K562 (cell line): ENCODE measurements at regions not wholly inside any gene's neighbourhood (a gene's known extent, or its start where the extent isn't known, plus 50 kb on each side); places are given as distances from the start of the nearest gene placed in this dataset.
A peak's percentile ranks its signal among the peaks of the same experiment; 100 is the strongest.

Source experiments
- ATAC-seq: fragments of 200-7000 bp; cut with Tn5 transposase; 3 replicates; pipeline ENCODE4 v1.9.1; 2020; ENCODE audit warnings: moderate library complexity
- BruUV-seq: library from RNA; stranded (reverse); fragments of 400-500 nt; replicated peaks from 2 replicates; lab custom pipeline; 2021; lab: Mats Ljungman, UMichigan
- CTCF ChIA-PET: fragments of 300-600 bp; formaldehyde crosslinking; extraction: SDS; loops from one replicate; lab custom pipeline; 2021; ENCODE audit warnings: low intra/inter-chr PET ratio; lab: Yijun Ruan, JAX
- POLR2A ChIA-PET: fragments of 300-600, 350-650 bp; sonication (Branson Sonifier 250); formaldehyde crosslinking; extraction: SDS; loops from one replicate; lab custom pipeline; 2021; ENCODE audit warnings: antibody characterized with exemption, inconsistent platforms; lab: Yijun Ruan, JAX
- DNase-seq, 4 experiments: peaks; one replicate each; pipeline versions ENCODE4 v3.0.0 to v3.0.0-alpha.2; 2011 to 2018; ENCODE audit warnings: low spot score in 3 of 4, mixed read lengths in 3 of 4; ENCODE audit errors: extremely low read depth in 1 of 4
- FAIRE-seq: peaks from 2 replicates; lab custom pipeline; 2011; peaks lifted over from hg19 to GRCh38; lab: Jason Lieb, UNC
- H2AFZ ChIP-seq: 2 replicates; pipeline ENCODE4 v1.6.0; 2011; ENCODE audit warnings: low read depth, low read length, control low read depth, inconsistent platforms
- H3K27ac ChIP-seq: fragments of 200-600 bp; 3 replicates; pipeline ENCODE4 v1.8.0; 2011; ENCODE audit warnings: low read depth, mild to moderate bottlenecking, control low read depth, inconsistent platforms, low read length, moderate library complexity, mixed read lengths; ENCODE audit errors: extremely low read depth
- H3K27me3 ChIP-seq, 2 experiments: fragments of 300-600 bp in 1 of 2; 2 replicates in 1 of 2; 3 replicates in 1 of 2; pipeline versions ENCODE4 v1.6.0 to v1.8.0; 2011; ENCODE audit warnings: inconsistent platforms in 2 of 2, low read length in 2 of 2, mild to moderate bottlenecking in 1 of 2, mixed read lengths in 1 of 2, moderate library complexity in 1 of 2; ENCODE audit not compliant: control insufficient read depth in 2 of 2, insufficient read depth in 2 of 2
- H3K36me3 ChIP-seq: fragments of 300-600 bp; 3 replicates; pipeline ENCODE4 v1.8.0; 2011; ENCODE audit warnings: mild to moderate bottlenecking, low read length, inconsistent platforms; ENCODE audit not compliant: control insufficient read depth, insufficient read depth
- H3K4me1 ChIP-seq, 2 experiments: fragments of 200-600 bp in 1 of 2; replicated peaks in 1 of 2; 2 replicates in 1 of 2; 3 replicates in 1 of 2; pipeline versions ENCODE4 v1.5.1 to v1.8.0; 2011; ENCODE audit warnings: inconsistent platforms in 2 of 2, low read length in 2 of 2, mild to moderate bottlenecking in 1 of 2, mixed read lengths in 1 of 2, moderate library complexity in 1 of 2; ENCODE audit not compliant: control insufficient read depth in 2 of 2, insufficient read depth in 2 of 2
- H3K4me2 ChIP-seq: 2 replicates; pipeline ENCODE4 v1.6.1; 2011; ENCODE audit warnings: low read length, control low read depth, inconsistent platforms, mixed read lengths; ENCODE audit not compliant: insufficient read depth
- H3K4me3 ChIP-seq: fragments of 200-600 bp; sonication (generic), shearing (Covaris generic); 2 replicates; pipeline ENCODE4 v1.5.1; 2016; ENCODE audit warnings: control low read depth, inconsistent platforms
- H3K79me2 ChIP-seq: fragments of 200-600 bp; 3 replicates; pipeline ENCODE4 v1.8.0; 2011; ENCODE audit warnings: low read length, inconsistent platforms; ENCODE audit not compliant: control insufficient read depth, insufficient read depth
- H3K9ac ChIP-seq, 2 experiments: 2 replicates each; pipeline versions ENCODE4 v1.6.0 to v1.6.1; 2011; ENCODE audit warnings: low read depth in 2 of 2, low read length in 2 of 2, control low read depth in 1 of 2, inconsistent platforms in 1 of 2, mild to moderate bottlenecking in 1 of 2, mixed read lengths in 1 of 2; ENCODE audit not compliant: insufficient read depth in 1 of 2
- H3K9me1 ChIP-seq: one replicate; pipeline ENCODE4 v1.6.0; 2011; ENCODE audit warnings: inconsistent platforms, mild to moderate bottlenecking, low read length, moderate library complexity; ENCODE audit not compliant: control insufficient read depth, insufficient read depth
- H3K9me3 ChIP-seq: replicated peaks from 2 replicates; pipeline ENCODE4 v1.5.1; 2011; ENCODE audit warnings: low read depth, low read length, inconsistent platforms; ENCODE audit not compliant: control insufficient read depth, insufficient read depth
- H4K20me1 ChIP-seq: replicated peaks from 2 replicates; pipeline ENCODE4 v1.6.1; 2011; ENCODE audit warnings: low read length, inconsistent platforms, mixed read lengths; ENCODE audit not compliant: control insufficient read depth, insufficient read depth
- BDP1 ChIP-seq: IDR thresholded peaks from 3 replicates; pipeline ENCODE4 v1.6.1; 2011; ENCODE audit not compliant: insufficient read length, insufficient read depth
- NR4A1 ChIP-seq, 2 experiments: fragments of 250-450 bp in 1 of 2; fragments of 450-650 bp in 1 of 2; sonication (Bioruptor Pico) in 1 of 2; IDR thresholded peaks; 2 replicates each; pipeline versions ENCODE4 v1.4.0 to v1.6.1; 2016 to 2020; ENCODE audit warnings: mild to moderate bottlenecking in 2 of 2, missing compliant biosample characterization in 1 of 2, missing genetic modification characterization in 1 of 2, moderate library complexity in 1 of 2
- PCBP2 ChIP-seq: fragments of 200-400 bp; formaldehyde crosslinking; IDR thresholded peaks from 2 replicates; pipeline ENCODE4 v1.6.1; 2018; ENCODE audit warnings: low read length, low read depth, mild to moderate bottlenecking, moderate library complexity; ENCODE audit not compliant: poor library complexity, severe bottlenecking
- PRMT5 ChIP-seq: sonication (generic); formaldehyde crosslinking; IDR thresholded peaks from 2 replicates; pipeline ENCODE4 v1.5.0; 2020; ENCODE audit warnings: missing genetic modification reagents
- ZNF133 ChIP-seq: fragments of 250-450 bp; sonication (Bioruptor Pico); IDR thresholded peaks from 2 replicates; pipeline ENCODE4 v1.4.0; 2020; ENCODE audit warnings: mild to moderate bottlenecking
- ZNF24 ChIP-seq: fragments of 450-650 bp; IDR thresholded peaks from 2 replicates; pipeline ENCODE4 v1.6.1; 2016
- ZNF431 ChIP-seq: sonication (generic); formaldehyde crosslinking; IDR thresholded peaks from 2 replicates; pipeline ENCODE4 v1.8.0; 2022; ENCODE audit warnings: mild to moderate bottlenecking, missing genetic modification reagents
- ZNF436 ChIP-seq: fragments of 250-450, 450-650 bp; sonication (Bioruptor Pico); formaldehyde crosslinking; IDR thresholded peaks from 2 replicates; pipeline ENCODE4 v1.7.0; 2020; ENCODE audit warnings: mild to moderate bottlenecking
- ZNF511 ChIP-seq: sonication (generic); formaldehyde crosslinking; IDR thresholded peaks from 2 replicates; pipeline ENCODE4 v1.8.0; 2022; ENCODE audit warnings: mild to moderate bottlenecking, missing genetic modification reagents
- WGBS: fragments of 100-300 bp; shearing (Covaris generic); methylation state at CpG from one replicate; pipeline ENCODE4 v1.1.6; 2016; ENCODE audit warnings: low coverage, mixed read lengths; ENCODE audit not compliant: insufficient coverage; ENCODE audit errors: missing lambda C conversion rate; 5-methylcytosine and 5-hydroxymethylcytosine counted together
- in situ Hi-C: fragments of 300-500 bp; cut with MboI; formaldehyde crosslinking; loops from 4 replicates; pipeline ENCODE4 v1.15.0; 2018; ENCODE audit warnings: inconsistent platforms, mixed read lengths
- intact Hi-C: fragments of 100-400 bp; cut with micrococcal nuclease; formaldehyde crosslinking; loops from 2 replicates; pipeline ENCODE4 v1.14.2; 2022
- TF ChIP-seq, protein P1 (sequence below): fragments of 250-450 bp; sonication (Bioruptor Pico); IDR thresholded peaks from 2 replicates; pipeline ENCODE4 v1.5.0; 2020; ENCODE audit warnings: mild to moderate bottlenecking
- TF ChIP-seq, protein P2 (sequence below): sonication (generic); formaldehyde crosslinking; IDR thresholded peaks from 2 replicates; pipeline ENCODE4 v1.8.0; 2022; ENCODE audit warnings: mild to moderate bottlenecking, missing genetic modification reagents

DNA sequence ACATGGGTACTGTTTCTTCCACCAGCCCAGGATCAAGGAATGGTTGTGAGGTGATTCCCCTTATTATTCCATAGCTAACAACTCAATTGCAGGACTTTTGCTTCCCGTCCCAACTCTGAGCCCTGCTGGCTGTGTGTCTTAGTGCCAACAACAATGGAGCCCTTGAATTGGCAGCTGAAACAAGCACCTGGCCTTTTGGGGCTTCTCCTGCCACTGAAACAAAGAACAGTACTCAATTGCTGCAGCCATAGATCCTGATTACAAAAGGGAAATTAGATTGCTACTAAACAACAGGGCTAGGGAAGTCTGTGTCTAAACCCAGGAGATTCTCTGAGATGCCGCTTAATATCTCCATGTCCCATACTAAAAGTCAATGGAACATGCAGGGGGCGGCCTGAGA lies 61.3 kb upstream of the CARMIL1 start (continued):
- no peak for TF ChIP-seq ZNF133 (CRISPR knock-in tag)
- no peak for TF ChIP-seq ZNF511 (CRISPR knock-in tag)

GRCh38 chr6:25218346-25218745 lies 60.8 kb upstream of the CARMIL1 start:
- Histone ChIP-seq H3K4me2 (no peak overlapping the region), H3K9me1 (no peaks in the 10 kb centered on the region), H3K36me3 (no peaks in the 10 kb centered on the region), H3K27ac (no peak overlapping the region), H3K79me2 (no peaks in the 10 kb centered on the region), H3K27me3 (peaks cover 0 to 15% of the 10 kb centered on the region in 2 experiments; a peak in 3 of 5 replicates), H3K9me3 (no peaks in the 10 kb centered on the region), H3K4me1 (peaks cover 0 to 5% of the 10 kb centered on the region in 2 experiments; a peak in 1 of 5 replicates), H3K9ac (no peak overlapping the region), H4K20me1 (no peaks in the 10 kb centered on the region), H3K4me3 (no peak overlapping the region), H2AFZ (no peak overlapping the region)
- peak; percentile 29; the same call in 1 of the 3 replicates for ATAC-seq
- in situ Hi-C loops: no loop called here
- ChIA-PET POLR2A (no interaction called here), CTCF (no interaction called here)
- WGBS: 14% methylated on average over 24 of the region's 24 CpGs
- no peak for DNase-seq
- no peak for FAIRE-seq
- no TSS peak for BruUV-seq
- TF ChIP-seq, protein P1, sequence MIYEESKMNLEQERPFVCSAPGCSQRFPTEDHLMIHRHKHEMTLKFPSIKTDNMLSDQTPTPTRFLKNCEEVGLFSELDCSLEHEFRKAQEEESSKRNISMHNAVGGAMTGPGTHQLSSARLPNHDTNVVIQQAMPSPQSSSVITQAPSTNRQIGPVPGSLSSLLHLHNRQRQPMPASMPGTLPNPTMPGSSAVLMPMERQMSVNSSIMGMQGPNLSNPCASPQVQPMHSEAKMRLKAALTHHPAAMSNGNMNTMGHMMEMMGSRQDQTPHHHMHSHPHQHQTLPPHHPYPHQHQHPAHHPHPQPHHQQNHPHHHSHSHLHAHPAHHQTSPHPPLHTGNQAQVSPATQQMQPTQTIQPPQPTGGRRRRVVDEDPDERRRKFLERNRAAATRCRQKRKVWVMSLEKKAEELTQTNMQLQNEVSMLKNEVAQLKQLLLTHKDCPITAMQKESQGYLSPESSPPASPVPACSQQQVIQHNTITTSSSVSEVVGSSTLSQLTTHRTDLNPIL (CRISPR knock-in tag): no peak
- TF ChIP-seq PCBP2 (no peak), PRMT5 (CRISPR knock-in tag) (no peak), BDP1 (no peak), ZNF436 (CRISPR knock-in tag) (no peak), ZNF24 (no peak), NR4A1 (CRISPR knock-in tag; IDR thresholded peaks at IDR 0.05) (no peak), NR4A1 (tag; IDR thresholded peaks at IDR 0.05) (no peak), ZNF431 (CRISPR knock-in tag) (no peak)
- TF ChIP-seq, protein P2, sequence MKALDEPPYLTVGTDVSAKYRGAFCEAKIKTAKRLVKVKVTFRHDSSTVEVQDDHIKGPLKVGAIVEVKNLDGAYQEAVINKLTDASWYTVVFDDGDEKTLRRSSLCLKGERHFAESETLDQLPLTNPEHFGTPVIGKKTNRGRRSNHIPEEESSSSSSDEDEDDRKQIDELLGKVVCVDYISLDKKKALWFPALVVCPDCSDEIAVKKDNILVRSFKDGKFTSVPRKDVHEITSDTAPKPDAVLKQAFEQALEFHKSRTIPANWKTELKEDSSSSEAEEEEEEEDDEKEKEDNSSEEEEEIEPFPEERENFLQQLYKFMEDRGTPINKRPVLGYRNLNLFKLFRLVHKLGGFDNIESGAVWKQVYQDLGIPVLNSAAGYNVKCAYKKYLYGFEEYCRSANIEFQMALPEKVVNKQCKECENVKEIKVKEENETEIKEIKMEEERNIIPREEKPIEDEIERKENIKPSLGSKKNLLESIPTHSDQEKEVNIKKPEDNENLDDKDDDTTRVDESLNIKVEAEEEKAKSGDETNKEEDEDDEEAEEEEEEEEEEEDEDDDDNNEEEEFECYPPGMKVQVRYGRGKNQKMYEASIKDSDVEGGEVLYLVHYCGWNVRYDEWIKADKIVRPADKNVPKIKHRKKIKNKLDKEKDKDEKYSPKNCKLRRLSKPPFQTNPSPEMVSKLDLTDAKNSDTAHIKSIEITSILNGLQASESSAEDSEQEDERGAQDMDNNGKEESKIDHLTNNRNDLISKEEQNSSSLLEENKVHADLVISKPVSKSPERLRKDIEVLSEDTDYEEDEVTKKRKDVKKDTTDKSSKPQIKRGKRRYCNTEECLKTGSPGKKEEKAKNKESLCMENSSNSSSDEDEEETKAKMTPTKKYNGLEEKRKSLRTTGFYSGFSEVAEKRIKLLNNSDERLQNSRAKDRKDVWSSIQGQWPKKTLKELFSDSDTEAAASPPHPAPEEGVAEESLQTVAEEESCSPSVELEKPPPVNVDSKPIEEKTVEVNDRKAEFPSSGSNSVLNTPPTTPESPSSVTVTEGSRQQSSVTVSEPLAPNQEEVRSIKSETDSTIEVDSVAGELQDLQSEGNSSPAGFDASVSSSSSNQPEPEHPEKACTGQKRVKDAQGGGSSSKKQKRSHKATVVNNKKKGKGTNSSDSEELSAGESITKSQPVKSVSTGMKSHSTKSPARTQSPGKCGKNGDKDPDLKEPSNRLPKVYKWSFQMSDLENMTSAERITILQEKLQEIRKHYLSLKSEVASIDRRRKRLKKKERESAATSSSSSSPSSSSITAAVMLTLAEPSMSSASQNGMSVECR (CRISPR knock-in tag): no peak
- intact Hi-C loops: no loop called here
